ENCODE measurements at regions not wholly inside any gene's neighbourhood (a gene's known extent, or its start where the extent isn't known, plus 50 kb on each side); places are given as distances from the start of the nearest gene placed in this dataset.

- in situ Hi-C loops (cut with MboI; ENCODE audit: low sequenced_read_pairs) (no loop called here), intact Hi-C loops (cut with micrococcal nuclease) (no loop called here), dilution Hi-C loops (cut with HindIII; ENCODE audit: low sequenced_read_pairs, unreplicated experiment) (no loop called here)
- Histone ChIP-seq H2AK9ac (replicated peaks; ENCODE audit: low read depth, low read length, poor library complexity) (no peak overlapping the region), H4K8ac (ENCODE audit: low read depth in 2 of 2, low read length in 2 of 2) (no peak overlapping the region), H3K9me3 (ENCODE audit: control insufficient read depth, insufficient read depth, low read length) (no peaks in the 10 kb centered on the region; the same call in 1 of the 2 replicates), H3K18ac (ENCODE audit: low read depth, low read length) (no peak overlapping the region), H2BK20ac (ENCODE audit: low read depth, low read length) (no peak overlapping the region), H3K23ac (ENCODE audit: low read depth, low read length) (no peak overlapping the region), H3K4ac (ENCODE audit: low read depth, low read length) (no peak overlapping the region), H2BK120ac (ENCODE audit: low read depth, low read length) (no peak overlapping the region), H3K56ac (ENCODE audit: extremely low read depth, insufficient read depth, low read length) (no peak overlapping the region), H2AK5ac (ENCODE audit: low read depth, low read length) (no peak overlapping the region), H3K4me2 (ENCODE audit: low read depth, low read length) (no peak overlapping the region), H2BK15ac (ENCODE audit: low read depth, low read length) (no peak overlapping the region), H2AFZ (replicated peaks; ENCODE audit: low read length, poor library complexity) (no peak overlapping the region), H3K4me3 (ENCODE audit: insufficient read depth, low read depth, low read length) (no peak overlapping the region), H3K79me1 (ENCODE audit: low read depth in 1 of 2, low read length in 2 of 2) (no peaks in the 10 kb centered on the region), H3K4me1 (ENCODE audit: control insufficient read depth, insufficient read depth, low read length) (no peaks in the 10 kb centered on the region), H3K27me3 (ENCODE audit: control insufficient read depth, insufficient read depth, low read length) (peaks cover 63% of the 10 kb centered on the region), H3K14ac (replicated peaks; ENCODE audit: low read depth, low read length) (no peak overlapping the region), H4K5ac (ENCODE audit: low read depth, low read length) (no peak overlapping the region), H3K27ac (ENCODE audit: insufficient read depth, low read length) (no peak overlapping the region), H3K9me1 (ENCODE audit: insufficient read depth, low read length) (no peaks in the 10 kb centered on the region), H2BK5ac (ENCODE audit: low read depth, low read length, poor library complexity, severe bottlenecking) (no peak overlapping the region), H4K20me1 (ENCODE audit: insufficient read depth, low read length) (no peaks in the 10 kb centered on the region), H4K91ac (ENCODE audit: insufficient read depth, low read depth, low read length) (no peak overlapping the region), H3K9ac (ENCODE audit: low read depth, low read length) (no peak overlapping the region), H3K36me3 (ENCODE audit: control insufficient read depth, insufficient read depth, low read length) (no peaks in the 10 kb centered on the region)
- ATAC-seq (ENCODE audit: low read depth) (no peak), DNase-seq (no peak)
- POLR2A ChIA-PET (ENCODE audit: unreplicated experiment) = no interaction called here
- 40% methylated on average over 1 of the region's 22 CpGs; no CpG with 5 or more reads in 1 of the 2 experiments for WGBS, 2 experiments (ENCODE audit: extremely low coverage in 2 of 2, insufficient read length in 1 of 2)
- CTCF ChIA-PET = interaction anchor here (0.6 to 1.3 kb wide), 2 partner anchors 60 to 68 kb away, joined by 3 read pairs; no protein-coding TSS in a partner anchor
- BruUV-seq (replicated peaks) = no TSS peak
- TF ChIP-seq CEBPB (IDR thresholded peaks at IDR 0.05; ENCODE audit: low read depth, low read length) (no peak), USF2 (IDR thresholded peaks at IDR 0.05; ENCODE audit: low read depth, low read length) (no peak), ELK1 (IDR thresholded peaks at IDR 0.05; ENCODE audit: borderline replicate concordance, low read depth, low read length) (no peak), MAFK (IDR thresholded peaks at IDR 0.05; ENCODE audit: low read depth, low read length) (no peak), POLR2A (IDR thresholded peaks at IDR 0.05; ENCODE audit: low read depth, low read length) (no peak), CTCF (conservative IDR thresholded peaks at IDR 0.05; ENCODE audit: low read depth, low read length) (no peak), MXI1 (IDR thresholded peaks at IDR 0.05; ENCODE audit: borderline replicate concordance, low read depth, low read length) (no peak), RFX5 (IDR thresholded peaks at IDR 0.05; ENCODE audit: low read depth, low read length) (no peak), FOS (IDR thresholded peaks at IDR 0.05; ENCODE audit: low read depth, low read length) (no peak), RAD21 (IDR thresholded peaks at IDR 0.05; ENCODE audit: low read length) (no peak)
These were observed 73.8 kb upstream of the GATA5 start for GRCh38 chr20:62549499-62550086.

All from IMR-90 (cell line).